ENCODE measurements at regions not wholly inside any gene's neighbourhood (a gene's known extent, or its start where the extent isn't known, plus 50 kb on each side); places are given as distances from the start of the nearest gene placed in this dataset.
"Not testable (repeated sequence)": the region's sequence is repeated elsewhere in the genome, so short reads cannot be mapped to it uniquely, and the experiment has no call there.

DNA sequence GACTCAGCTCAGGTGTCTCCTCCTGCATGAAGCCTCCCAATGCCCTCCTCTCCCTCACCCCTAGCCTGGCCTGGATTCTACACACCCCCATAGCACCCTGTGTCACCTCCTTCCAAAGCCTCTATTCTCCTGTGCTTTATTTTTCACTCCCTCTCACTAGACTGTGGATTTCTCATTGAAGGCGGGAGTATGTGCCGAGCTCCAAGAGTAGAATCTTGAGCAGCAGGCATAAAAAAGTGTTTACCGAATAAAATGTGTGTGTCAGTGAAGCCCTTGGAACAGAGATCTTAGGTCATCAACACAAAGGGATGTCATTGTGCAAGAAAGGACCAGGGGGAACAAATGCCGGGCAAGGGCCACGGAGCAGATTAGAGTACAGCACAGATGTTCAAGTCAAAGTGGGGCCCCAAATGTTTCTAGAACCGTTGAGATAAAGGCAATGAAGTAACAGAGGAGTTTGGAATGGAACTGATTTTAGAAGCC, 106.1 kb upstream of the TMEM170B start:
- no peak for DNase-seq (ENCODE audit: low spot score)
- in situ Hi-C loops (cut with HindIII; ENCODE audit: low sequenced_read_pairs), result no loop called here

DNA sequence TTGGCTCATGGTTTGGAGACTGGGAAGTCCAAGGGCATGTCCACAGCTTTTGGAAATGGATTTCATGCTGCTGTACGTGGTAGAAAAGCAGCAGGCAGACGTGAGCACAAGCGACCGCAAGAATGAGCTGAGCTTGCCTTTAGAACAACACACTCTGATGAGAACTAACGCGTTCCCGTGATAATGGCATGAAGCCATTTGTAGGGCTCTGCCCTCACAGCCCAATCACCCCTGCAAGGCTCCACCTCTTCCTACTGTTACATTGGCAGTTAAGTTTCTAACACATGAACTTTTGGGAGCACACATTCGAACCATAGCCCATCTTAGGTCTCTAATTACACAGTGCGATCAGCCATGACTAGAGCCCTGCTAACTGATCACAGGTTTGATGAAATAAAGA, 107.5 kb upstream of the TMEM170B start:
- DNase-seq (ENCODE audit: low spot score), result no peak
- in situ Hi-C loops (cut with HindIII; ENCODE audit: low sequenced_read_pairs), result no loop called here

DNA sequence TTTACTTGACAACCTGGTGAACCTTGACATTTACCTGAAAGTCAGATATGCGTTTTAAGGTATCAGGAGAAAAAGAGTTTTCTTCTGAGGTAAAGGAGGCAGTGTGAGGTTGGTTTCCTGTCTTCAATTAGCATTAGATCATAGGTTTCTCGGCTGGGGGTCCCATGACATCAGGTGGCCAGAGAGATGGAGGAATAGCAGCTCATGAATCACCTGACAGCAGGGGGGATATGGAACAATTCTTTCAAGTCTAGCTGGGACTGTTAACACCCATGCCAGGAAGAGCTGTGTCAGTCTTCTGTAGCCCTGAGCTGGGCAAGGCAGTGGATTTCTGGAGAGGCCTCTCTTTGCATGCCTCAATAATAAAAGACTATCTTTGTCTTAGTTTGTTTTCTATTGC, 108.0 kb upstream of the TMEM170B start:
- DNase-seq (ENCODE audit: low spot score), result no peak
- in situ Hi-C loops (cut with HindIII; ENCODE audit: low sequenced_read_pairs), result no loop called here

DNA sequence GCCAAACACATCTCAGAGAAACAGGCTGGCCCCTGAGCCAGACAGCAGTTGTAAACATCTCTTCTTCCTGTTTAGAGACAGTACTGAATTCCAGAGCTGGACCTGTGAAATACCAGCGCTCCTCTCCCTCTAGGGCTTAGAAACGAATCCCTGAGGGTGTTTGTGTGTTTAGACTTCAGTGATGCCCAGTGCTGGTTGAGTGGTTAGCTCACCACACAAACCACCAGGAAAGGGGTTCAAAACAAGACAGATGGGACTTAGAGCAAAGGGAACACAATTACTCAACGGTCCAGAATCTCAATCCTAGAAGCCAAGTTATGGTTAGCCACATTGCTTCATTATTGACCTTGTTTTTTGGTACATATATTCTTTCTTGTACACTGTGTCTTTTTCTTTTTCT, 108.7 kb upstream of the TMEM170B start:
- in situ Hi-C loops (cut with HindIII; ENCODE audit: low sequenced_read_pairs), result no loop called here
- no peak for DNase-seq (ENCODE audit: low spot score)

DNA sequence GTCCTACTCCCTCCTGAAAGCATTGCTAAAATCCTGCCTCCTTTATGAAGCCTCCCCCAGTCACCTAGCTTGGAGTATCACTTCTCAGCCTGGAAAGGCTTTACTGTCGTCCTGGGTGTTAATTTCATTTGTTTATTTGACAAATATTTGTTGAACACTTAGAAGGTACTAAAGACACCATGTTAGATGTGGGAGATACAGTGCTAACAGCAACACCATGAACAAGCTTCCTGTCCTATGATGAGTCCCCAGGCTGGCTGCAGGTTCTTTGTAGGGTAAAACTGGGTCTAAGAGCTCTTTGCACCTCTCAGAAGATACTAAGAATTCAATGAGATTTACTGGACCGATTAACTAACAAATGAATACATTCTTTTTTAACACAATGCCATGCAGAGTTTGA, 109.2 kb upstream of the TMEM170B start:
- DNase-seq (ENCODE audit: low spot score), result no peak
- in situ Hi-C loops (cut with HindIII; ENCODE audit: low sequenced_read_pairs), result no loop called here

DNA sequence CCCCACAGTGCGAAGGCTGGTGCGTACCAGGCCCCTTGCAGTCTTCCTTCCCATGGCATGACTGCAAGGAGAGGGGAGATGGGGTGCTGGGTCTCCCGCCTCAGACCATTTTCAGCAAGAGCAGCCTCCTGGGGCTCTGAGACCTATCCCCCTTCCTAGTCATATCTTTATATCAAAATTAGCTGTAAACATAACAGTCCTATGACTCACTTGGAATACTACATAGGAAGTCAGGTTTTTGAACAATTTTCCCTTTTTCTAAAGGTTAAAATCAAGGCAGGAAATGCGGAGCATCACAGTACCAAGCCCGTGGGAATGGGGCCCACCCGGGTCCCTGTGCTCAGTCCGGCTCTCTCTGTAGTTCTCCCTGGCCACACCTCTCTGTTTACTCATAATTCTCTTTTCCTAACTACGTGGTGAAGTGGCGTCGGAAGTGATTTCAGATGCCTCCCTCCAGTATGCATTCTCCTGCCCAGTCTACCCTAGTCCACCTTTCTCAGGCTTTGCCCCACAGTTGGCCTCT, 109.8 kb upstream of the TMEM170B start:
- in situ Hi-C loops (cut with HindIII; ENCODE audit: low sequenced_read_pairs), result no loop called here
- DNase-seq (ENCODE audit: low spot score), result no peak

DNA sequence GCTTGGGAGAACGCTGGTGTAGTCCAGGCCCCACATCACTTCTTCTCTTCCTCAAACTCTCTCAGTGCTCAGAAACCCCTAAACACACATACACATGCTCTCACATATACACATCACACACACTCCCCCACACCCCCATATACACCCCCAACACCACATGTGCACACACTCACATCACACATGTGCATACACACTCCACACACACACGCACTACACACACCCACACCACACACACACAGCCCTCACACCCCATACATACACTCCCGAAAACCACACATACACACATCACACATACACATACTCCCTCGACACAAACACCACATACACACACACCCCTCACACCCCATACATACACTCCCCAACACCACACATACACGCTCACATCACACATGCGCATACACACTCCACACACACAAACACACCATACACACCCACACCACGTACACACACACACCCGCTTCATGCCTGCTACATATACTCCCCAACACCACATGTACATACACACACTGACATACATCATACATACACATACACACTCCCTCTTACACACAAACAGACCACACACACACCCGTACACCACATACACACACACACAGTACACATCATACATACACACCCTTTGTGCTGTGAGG, 110.3 kb upstream of the TMEM170B start:
- DNase-seq (ENCODE audit: low spot score), result no peak
- in situ Hi-C loops (cut with HindIII; ENCODE audit: low sequenced_read_pairs), result no loop called here

DNA sequence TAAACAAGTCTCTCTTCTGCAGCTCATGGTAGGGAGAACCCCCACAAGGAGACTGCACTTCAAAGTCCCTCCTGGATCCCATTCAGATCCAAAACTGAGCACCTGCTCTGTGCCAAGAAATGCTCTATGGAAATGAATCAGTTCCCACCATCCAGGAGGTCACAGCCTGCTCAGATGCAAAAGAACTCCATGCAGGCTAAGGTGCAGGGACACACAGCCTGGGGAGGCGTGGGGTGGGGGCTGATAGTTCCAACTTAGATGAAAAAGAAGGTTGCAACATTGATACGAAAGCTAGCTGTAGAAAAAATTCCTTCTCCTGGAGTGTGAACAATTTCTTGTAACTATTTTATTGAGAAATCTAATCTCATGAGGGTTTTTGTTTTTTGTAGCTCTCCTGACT, 111.0 kb upstream of the TMEM170B start:
- DNase-seq (ENCODE audit: low spot score), result no peak
- in situ Hi-C loops (cut with HindIII; ENCODE audit: low sequenced_read_pairs), result no loop called here

DNA sequence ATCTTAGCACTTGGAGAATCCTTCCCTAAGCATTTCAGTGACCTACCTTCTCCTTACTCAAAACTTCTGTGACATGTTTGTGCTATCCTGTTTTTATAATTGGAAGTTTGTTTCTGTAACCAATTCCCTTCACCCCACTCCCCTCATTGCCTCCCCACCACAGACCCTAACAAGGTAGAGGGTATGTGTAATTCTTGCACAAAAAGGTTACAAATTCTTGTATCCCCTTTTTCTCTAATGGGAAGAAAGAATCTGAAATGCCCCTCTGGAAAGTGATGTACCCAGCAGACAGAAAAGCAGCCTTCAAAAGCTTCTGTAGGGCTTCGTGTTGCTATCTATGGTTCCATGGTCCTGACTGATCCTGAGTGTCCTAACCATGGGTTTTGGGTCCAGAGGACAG, 111.7 kb upstream of the TMEM170B start:
- in situ Hi-C loops (cut with HindIII; ENCODE audit: low sequenced_read_pairs), result no loop called here
- DNase-seq (ENCODE audit: low spot score), result no peak

DNA sequence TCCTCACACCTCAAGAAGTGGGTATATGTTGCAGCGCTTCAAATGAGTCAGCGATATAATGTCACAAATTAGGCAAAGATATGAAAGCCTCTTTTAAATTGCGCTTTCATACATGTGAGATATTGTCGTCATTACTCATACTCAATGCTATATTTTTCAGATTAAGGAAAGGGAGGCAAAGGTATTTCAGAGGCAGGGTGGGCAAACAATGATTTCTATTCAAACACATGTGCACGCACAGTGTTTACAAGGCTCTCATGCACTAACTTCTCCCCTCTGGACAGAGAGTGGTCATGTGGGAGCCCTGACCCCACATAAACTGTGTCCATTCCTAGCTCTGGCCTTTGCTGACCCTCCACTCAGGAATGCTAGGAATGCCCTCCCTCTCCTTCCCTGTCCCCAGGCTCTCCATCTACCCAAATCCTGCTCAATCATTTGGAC, 112.1 kb upstream of the TMEM170B start:
- in situ Hi-C loops (cut with HindIII; ENCODE audit: low sequenced_read_pairs), result no loop called here
- peak; percentile 26 for DNase-seq (ENCODE audit: low spot score)

DNA sequence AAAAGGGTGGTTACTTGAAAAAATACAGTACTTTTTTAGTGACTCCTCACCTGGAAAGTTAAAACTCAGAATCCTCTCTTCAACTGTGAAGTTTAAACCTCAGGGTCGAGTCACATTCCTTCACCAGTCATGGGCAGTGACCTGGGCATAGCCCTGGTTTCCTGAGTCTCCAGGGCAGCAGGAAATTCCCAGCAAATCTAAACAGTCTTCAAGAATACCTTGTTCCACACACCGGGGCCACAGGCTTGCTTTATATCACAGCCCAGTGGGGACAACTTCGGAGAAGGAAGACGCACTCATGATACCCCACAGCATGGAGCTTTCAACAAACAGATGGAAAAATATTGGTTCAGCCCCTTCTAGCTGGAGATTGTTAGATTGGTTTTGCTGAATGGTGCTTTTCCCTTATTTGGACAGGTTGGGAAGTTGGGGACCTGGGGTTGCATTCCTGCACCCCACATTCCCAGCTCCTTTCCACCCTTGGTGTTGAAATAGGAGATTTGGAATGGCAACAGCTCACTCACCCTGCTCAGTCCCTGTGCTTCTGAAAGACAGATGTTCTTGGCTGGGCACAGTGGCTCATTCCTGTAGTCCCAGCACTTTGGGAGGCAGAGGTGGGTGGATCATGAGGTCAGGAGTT, 113.0 kb upstream of the TMEM170B start:
- in situ Hi-C loops (cut with HindIII; ENCODE audit: low sequenced_read_pairs), result no loop called here
- DNase-seq (ENCODE audit: low spot score), result no peak

DNA sequence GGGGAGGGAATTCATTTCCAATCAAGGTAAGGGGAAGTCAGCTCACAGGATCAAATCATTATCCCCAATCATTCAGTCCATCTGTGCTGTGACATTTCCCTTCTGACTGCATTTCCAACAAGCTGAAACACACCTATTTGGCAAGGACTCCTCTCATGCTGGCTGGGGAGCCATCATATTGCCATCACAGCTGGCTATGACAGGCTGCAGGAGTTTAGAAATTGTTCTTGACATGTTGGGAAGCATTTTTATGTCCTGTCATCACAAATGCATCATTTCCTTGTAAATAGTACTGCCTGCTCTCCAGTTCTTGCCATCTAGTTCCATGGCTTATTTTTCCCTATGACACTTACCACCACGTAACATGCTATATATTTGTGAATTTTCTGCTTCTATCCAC, 113.9 kb upstream of the TMEM170B start:
- in situ Hi-C loops (cut with HindIII; ENCODE audit: low sequenced_read_pairs), result no loop called here
- DNase-seq (ENCODE audit: low spot score), result no peak

DNA sequence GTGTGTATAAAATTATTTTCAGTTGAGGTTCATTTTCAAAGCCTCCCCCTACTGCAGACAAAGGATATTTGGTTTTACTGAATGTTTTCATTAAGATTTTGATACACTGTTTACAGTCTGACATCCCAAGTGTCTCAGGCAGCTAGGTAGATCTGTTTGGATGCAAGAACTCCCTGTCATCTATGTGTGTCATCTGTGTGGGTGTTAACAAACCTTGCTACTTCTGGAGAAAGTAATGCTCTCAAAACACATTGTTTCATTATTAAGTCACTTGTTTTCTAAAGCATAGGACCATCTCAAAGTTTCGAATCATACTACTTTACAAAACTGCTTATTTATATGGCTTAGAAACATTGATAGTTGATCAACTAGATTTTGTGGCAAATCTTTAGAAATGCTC, 114.5 kb upstream of the TMEM170B start:
- in situ Hi-C loops (cut with HindIII; ENCODE audit: low sequenced_read_pairs), result no loop called here
- no peak for DNase-seq (ENCODE audit: low spot score)

DNA sequence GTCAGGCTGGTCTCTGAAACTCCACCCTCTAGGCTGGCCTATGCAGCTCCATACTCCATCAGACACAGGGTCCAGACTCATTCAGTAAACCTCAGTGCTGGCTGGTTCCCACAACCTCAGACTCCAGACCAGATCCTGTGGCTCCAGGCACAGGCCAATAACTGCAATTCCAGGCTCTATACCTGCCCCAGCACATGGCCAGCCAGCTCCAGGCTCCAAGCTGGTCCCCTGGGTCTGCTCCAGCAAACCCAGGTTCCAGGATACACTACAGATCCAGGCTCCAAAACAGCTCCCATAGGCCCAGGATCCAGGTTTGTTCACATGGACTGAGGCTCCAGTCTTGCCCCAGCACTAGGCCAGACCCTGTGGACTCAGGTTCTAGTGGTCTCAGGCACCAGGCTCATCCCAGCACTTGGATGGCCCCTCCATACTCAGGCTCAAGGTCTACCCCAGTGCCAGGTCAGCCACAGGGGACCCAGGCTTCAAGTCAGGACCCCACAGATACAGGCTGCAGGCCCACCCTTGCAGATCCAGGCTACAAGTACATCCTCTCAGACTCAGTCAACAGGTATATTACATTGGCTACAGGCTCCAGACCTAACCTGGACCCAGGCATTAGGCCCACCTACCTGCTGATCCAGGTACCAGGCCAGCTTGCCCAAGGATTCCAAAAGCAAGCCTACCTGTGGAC, 117.6 kb upstream of the TMEM170B start:
- in situ Hi-C loops (cut with HindIII; ENCODE audit: low sequenced_read_pairs), result no loop called here
- no peak for DNase-seq (ENCODE audit: low spot score)

DNA sequence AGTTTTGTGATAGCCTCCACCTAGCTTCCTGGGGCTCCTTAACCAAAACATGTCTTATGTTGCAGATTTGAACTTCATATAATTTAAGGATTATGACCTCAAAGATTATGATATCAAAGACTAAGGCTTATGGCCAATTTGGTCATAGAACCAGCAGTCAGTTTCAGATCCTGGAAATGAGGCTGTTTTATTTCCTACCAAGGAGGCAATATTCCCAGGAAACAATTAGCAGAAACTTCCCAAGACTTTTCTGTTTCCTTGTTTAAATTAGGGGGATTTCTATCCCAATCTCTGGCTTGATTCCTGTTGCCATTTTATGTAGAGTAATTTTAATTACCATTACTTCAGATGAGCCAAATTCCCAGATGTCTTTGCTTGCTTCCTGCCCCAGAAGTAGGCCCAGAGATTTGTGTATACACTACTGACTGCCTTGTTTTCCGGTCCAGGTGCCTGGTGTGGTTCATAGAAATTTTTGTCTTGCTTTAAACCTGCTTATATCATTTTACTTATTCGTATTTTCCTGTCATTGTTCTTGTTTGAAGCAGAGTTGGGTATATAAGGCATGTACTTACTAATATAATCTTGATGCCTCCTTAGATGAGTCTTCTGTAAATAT, 119.2 kb upstream of the TMEM170B start:
- in situ Hi-C loops (cut with HindIII; ENCODE audit: low sequenced_read_pairs), result no loop called here
- no peak for DNase-seq (ENCODE audit: low spot score)

DNA sequence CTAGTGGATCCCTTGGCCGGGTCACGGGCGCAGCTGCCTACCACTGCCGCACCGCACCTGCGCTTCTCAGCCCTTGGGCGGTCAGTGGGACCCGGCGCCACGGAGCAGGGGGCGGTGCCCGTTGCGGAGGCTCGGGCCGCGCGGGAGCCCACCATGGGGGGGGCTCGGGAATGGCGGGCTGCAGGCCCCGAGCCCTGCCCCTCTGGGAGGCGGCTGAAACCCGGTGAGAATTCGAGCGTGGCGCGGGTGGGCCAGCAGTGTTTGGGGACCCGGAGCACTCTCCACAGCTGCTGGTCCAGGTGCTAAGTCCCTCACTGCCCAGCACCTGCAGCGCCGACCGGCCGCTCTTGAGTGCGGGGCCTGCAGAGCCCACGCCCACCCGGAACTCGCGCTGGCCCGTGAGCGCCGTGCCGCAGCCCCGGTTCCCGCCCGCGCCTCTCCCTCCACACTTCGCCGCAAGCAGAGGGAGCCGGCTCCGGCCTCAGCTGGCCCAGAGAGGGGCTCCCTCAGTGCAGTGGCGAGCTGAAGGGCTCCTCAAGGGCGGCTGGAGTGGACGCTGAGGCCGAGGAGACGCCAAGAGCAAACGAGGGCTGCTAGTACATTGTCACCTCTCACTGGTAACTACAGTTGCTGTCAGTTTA, 120.5 kb upstream of the TMEM170B start:
- no peak for DNase-seq (ENCODE audit: low spot score)
- in situ Hi-C loops (cut with HindIII; ENCODE audit: low sequenced_read_pairs), result no loop called here

DNA sequence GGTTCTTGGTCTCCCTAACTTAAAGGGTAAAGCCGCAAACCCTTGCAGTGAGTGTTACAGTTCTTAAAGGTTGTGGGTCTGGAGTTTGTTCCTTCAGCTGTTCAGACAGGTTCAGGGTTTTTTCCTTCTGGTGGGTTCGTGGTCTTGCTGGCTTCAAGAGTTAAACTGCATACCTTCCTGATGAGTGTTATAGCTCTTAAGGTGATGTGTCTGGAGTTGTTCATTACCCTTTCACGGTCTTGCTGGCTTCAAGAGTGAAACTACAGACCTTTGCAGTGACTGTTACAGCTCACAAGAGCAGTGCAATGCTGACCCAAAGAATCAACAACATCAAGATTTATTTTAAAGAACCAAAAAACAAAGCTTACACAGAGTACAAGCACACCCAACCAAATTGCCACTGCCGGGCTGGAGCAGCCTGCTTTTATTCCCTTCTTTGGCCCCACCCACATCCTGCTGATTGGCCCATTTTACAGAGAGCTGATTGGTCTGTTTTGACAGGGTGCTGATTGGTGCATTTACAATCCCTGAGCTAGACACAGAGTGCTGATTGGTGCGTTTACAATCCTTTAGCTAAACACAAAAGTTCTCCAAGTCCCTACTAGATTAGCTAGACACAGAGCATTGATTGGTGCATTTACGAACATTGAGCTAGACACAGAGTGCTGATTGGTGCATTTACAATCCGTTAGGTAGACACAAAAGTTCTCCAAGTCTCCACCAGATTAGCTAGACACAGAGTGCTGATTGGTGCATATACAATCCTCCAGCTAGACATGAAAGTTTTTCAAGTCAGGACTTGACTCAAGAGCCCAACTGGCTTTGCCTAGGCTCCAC, 121.2 kb upstream of the TMEM170B start:
- in situ Hi-C loops (cut with HindIII; ENCODE audit: low sequenced_read_pairs); DNase-seq (ENCODE audit: low spot score): not testable (repeated sequence)

DNA sequence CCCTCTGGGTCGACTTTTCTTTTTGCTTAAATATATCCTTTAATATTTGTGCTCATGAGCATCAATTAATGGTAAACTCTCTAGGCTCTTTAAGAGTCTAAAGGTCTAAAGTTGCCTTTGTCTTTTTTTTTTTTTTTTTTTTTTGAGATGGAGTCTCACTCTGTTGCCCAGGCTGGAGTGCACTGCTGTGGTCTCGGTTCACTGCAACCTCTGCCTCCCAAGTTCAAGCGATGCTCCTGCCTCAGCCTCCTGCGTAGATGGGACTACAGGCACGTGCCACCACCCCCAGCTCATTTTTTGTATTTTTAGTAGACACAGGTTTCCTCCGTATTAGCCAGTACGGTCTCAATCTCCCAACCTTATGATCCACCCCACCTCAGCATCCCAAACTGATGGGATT, 122.0 kb upstream of the TMEM170B start:
- DNase-seq (ENCODE audit: low spot score), result no peak
- in situ Hi-C loops (cut with HindIII; ENCODE audit: low sequenced_read_pairs), result no loop called here

All from G401 (cell line).